Keratinocyte (primary cell): ENCODE measurements at regions not wholly inside any gene's neighbourhood (a gene's known extent, or its start where the extent isn't known, plus 50 kb on each side); places are given as distances from the start of the nearest gene placed in this dataset.

Source experiments
- DNase-seq: peaks from one replicate; pipeline ENCODE4 v3.0.0-alpha.2; 2011; ENCODE audit warnings: low read depth, missing footprints, low spot score
- FAIRE-seq: peaks from 2 replicates; lab custom pipeline; 2011; peaks lifted over from hg19 to GRCh38; lab: Jason Lieb, UNC
- H2AFZ ChIP-seq: 2 replicates; pipeline ENCODE4 v1.6.0; 2012; ENCODE audit warnings: low read length, control low read depth, inconsistent platforms; ENCODE audit not compliant: control insufficient read depth
- H3K27ac ChIP-seq: 2 replicates; pipeline ENCODE4 v1.5.1; 2011; ENCODE audit warnings: low read length; ENCODE audit not compliant: control insufficient read depth, insufficient read depth
- H3K27me3 ChIP-seq: 3 replicates; pipeline ENCODE4 v1.6.0; 2011; ENCODE audit warnings: low read length; ENCODE audit not compliant: control insufficient read depth, insufficient read depth; ENCODE audit errors: extremely low read depth
- H3K36me3 ChIP-seq, 2 experiments: 2 replicates in 1 of 2; 3 replicates in 1 of 2; pipeline ENCODE4 v1.5.1; 2011; ENCODE audit warnings: low read length in 2 of 2, mild to moderate bottlenecking in 1 of 2; ENCODE audit not compliant: control insufficient read depth in 2 of 2, insufficient read depth in 2 of 2; ENCODE audit errors: extremely low read depth in 1 of 2
- H3K4me1 ChIP-seq: 3 replicates; pipeline ENCODE4 v1.5.1; 2011; ENCODE audit warnings: low read length; ENCODE audit not compliant: control insufficient read depth, insufficient read depth; ENCODE audit errors: extremely low read depth
- H3K4me2 ChIP-seq: 3 replicates; pipeline ENCODE4 v1.6.0; 2011; ENCODE audit warnings: low read depth, low read length; ENCODE audit not compliant: control insufficient read depth, insufficient read depth; ENCODE audit errors: extremely low read depth
- H3K4me3 ChIP-seq, 3 experiments: fragments of 200-600 bp in 1 of 3; sonication (generic) in 1 of 3; 2 replicates in 2 of 3; 3 replicates in 1 of 3; pipeline ENCODE4 v1.5.1; 2011 to 2016; ENCODE audit warnings: low read length in 3 of 3, mild to moderate bottlenecking in 3 of 3, control low read depth in 2 of 3, inconsistent platforms in 1 of 3, low read depth in 1 of 3, mixed read lengths in 1 of 3, mixed run types in 1 of 3, moderate library complexity in 1 of 3; ENCODE audit not compliant: control insufficient read depth in 2 of 3, insufficient read depth in 2 of 3; ENCODE audit errors: extremely low read depth in 1 of 3
- H3K79me2 ChIP-seq: 2 replicates; pipeline ENCODE4 v1.6.0; 2012; ENCODE audit warnings: low read length; ENCODE audit not compliant: control insufficient read depth, insufficient read depth
- H3K9ac ChIP-seq: 3 replicates; pipeline ENCODE4 v1.6.0; 2011; ENCODE audit warnings: low read length; ENCODE audit not compliant: control insufficient read depth, insufficient read depth; ENCODE audit errors: extremely low read depth
- H3K9me1 ChIP-seq: 3 replicates; pipeline ENCODE4 v1.6.0; 2011; ENCODE audit warnings: low read length; ENCODE audit not compliant: control insufficient read depth, insufficient read depth; ENCODE audit errors: extremely low read depth
- H3K9me3 ChIP-seq: 2 replicates; pipeline ENCODE4 v1.5.1; 2012; ENCODE audit warnings: low read depth, low read length; ENCODE audit not compliant: control insufficient read depth
- H4K20me1 ChIP-seq: 3 replicates; pipeline ENCODE4 v1.6.0; 2011; ENCODE audit warnings: low read length; ENCODE audit not compliant: control insufficient read depth, insufficient read depth; ENCODE audit errors: extremely low read depth
- CTCF ChIP-seq, 3 experiments: IDR thresholded peaks in 1 of 3; conservative IDR thresholded peaks in 1 of 3; optimal IDR thresholded peaks in 1 of 3; 2 replicates in 2 of 3; 3 replicates in 1 of 3; pipeline versions ENCODE3 to v1.5.1; 2011; ENCODE audit warnings: low read length in 3 of 3, mild to moderate bottlenecking in 3 of 3, moderate library complexity in 2 of 3, control low read depth in 1 of 3, inconsistent platforms in 1 of 3; ENCODE audit not compliant: insufficient read depth in 2 of 3; ENCODE audit errors: extremely low read depth in 1 of 3
- EZH2 ChIP-seq: IDR thresholded peaks from one replicate; pipeline ENCODE4 v1.6.1; 2012; ENCODE audit warnings: inconsistent platforms, mild to moderate bottlenecking, low read length, moderate library complexity
- dilution Hi-C: fragments of 300-500 bp; cut with MboI; formaldehyde crosslinking; loops from one replicate; pipeline ENCODE4 v1.7.0; 2020; ENCODE audit warnings: low sequenced_read_pairs; ENCODE audit not compliant: extremely low pct_ligation_motif_present

GRCh38 chr18:60503199-60503598 is 130.6 kb upstream of the MC4R start:
- Histone ChIP-seq H2AFZ (no peak overlapping the region), H3K9me3 (no peaks in the 10 kb centered on the region), H3K9me1 (no peaks in the 10 kb centered on the region), H3K27me3 (no peaks in the 10 kb centered on the region), H3K36me3 (no peaks in the 10 kb centered on the region), H3K4me1 (no peaks in the 10 kb centered on the region), H3K27ac (no peak overlapping the region), H3K79me2 (no peaks in the 10 kb centered on the region), H3K4me3 (no peak overlapping the region), H4K20me1 (no peaks in the 10 kb centered on the region), H3K4me2 (no peak overlapping the region), H3K9ac (no peak overlapping the region)
- dilution Hi-C loops, result no loop called here
- TF ChIP-seq EZH2 (no peak), CTCF (optimal IDR thresholded peaks at IDR 0.05 in 1 of 3, IDR thresholded peaks at IDR 0.05 in 1 of 3, conservative IDR thresholded peaks at IDR 0.05 in 1 of 3; ENCODE audit: extremely low read depth in 1 of 3, insufficient read depth in 2 of 3, low read length in 3 of 3) (no peak)
- FAIRE-seq (no peak), DNase-seq (no peak)

GRCh38 chr18:60506190-60506589 is 133.6 kb upstream of the MC4R start:
- no peaks in the 10 kb centered on the region for H3K4me1 ChIP-seq
- no peaks in the 10 kb centered on the region for H3K9me1 ChIP-seq
- no peaks in the 10 kb centered on the region for H4K20me1 ChIP-seq
- H2AFZ ChIP-seq, result no peak overlapping the region
- no peaks in the 10 kb centered on the region for H3K36me3 ChIP-seq
- H3K9me3 ChIP-seq, result no peaks in the 10 kb centered on the region
- H3K79me2 ChIP-seq, result no peaks in the 10 kb centered on the region
- no peaks in the 10 kb centered on the region for H3K27me3 ChIP-seq
- no peak overlapping the region for H3K27ac ChIP-seq
- TF ChIP-seq EZH2 (no peak), CTCF (optimal IDR thresholded peaks at IDR 0.05 in 1 of 3, IDR thresholded peaks at IDR 0.05 in 1 of 3, conservative IDR thresholded peaks at IDR 0.05 in 1 of 3; ENCODE audit: extremely low read depth in 1 of 3, insufficient read depth in 2 of 3, low read length in 3 of 3) (no peak)
- no peak overlapping the region for H3K4me2 ChIP-seq
- DNase-seq (no peak), FAIRE-seq (no peak)
- H3K4me3 ChIP-seq, result no peak overlapping the region
- H3K9ac ChIP-seq, result no peak overlapping the region
- dilution Hi-C loops, result no loop called here
